HG03378 (cell line): ENCODE measurements at regions not wholly inside any gene's neighbourhood (a gene's known extent, or its start where the extent isn't known, plus 50 kb on each side); places are given as distances from the start of the nearest gene placed in this dataset.

Experiments used
- ATAC-seq: cut with Tn5 transposase; IDR thresholded peaks from one replicate; pipeline ENCODE4 v1.9.1; 2021; ENCODE audit warnings: mild to moderate bottlenecking, moderate library complexity; ENCODE audit not compliant: unreplicated experiment

DNA sequence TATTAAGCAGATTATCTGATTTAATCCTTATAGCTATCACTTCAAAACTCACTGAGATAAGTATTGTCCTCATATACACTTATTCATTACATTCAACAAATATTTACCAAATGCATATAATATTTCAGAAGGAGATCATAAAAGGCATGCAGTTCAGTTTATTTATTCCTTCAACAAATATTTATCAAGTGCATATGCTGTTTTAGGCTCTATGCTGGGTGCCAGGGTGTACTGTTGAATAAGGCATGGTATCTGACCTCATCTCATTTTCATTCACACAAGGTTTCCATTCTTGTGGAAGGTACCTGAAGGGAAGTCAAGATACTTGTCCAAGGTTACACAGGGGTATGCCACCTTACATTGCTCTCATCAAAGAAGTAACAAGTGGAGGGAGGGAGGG lies 213.0 kb downstream of the INSIG2 start:
- no peak for ATAC-seq

DNA sequence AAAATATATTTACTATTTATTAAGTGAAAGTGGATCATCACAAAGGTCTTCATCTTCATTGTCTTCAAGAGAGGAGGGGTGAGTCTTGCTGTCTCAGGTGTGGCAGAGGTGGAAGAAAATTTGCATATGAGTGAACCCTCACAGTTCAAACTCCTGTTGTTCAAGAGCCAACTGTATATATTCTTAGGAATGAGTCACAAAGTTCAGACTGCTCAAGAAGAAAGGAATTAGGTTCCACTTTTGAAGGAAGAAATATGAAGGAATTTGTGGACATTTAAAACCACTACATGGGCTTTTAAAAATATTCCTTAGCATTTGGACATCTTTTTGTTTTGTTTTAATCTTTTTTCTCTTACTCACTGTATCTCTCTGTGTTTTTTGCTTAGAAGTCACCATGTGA lies 212.6 kb downstream of the INSIG2 start:
- ATAC-seq, result no peak

DNA sequence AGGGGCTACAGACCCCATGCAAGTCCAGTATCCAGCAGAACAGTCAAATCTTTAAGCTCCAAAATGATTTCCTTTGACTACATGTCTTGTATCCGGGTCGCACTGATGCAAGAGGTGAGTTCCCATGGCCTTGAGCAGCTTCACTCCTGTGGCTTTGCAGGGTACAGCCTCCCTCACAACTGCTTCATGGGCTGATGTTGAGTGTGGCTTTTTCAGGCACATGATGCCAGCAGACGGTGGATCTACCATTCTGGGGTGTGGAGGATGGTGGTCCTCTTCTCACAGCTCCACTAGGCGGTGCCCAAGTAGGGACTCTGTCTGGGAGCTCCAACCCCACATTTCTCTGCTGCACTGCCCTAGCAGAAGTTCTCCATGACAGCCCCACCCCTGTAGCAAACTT lies 208.4 kb downstream of the INSIG2 start:
- no peak for ATAC-seq

GRCh38 chr2:118295592-118296390 lies 207.5 kb downstream of the INSIG2 start:
- ATAC-seq, result no peak

DNA sequence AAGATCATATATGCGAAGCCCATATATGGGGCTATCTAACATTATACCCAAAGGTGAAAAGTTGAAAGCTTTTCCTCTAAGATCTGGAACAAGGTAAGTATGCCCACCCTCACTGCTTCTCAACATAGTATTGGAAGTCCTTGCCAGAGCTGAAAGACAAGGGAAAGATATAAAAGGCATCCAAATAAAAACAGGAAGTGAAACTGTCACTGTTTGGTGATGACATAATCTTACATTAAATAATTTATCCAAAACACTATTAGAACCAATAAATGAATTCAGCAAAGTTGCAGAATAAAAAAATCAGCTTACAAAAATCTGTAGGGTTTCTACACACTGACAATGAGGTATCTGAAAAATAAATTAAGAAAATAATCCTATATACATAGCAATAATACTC lies 205.8 kb downstream of the INSIG2 start:
- peak; percentile 53 for ATAC-seq

DNA sequence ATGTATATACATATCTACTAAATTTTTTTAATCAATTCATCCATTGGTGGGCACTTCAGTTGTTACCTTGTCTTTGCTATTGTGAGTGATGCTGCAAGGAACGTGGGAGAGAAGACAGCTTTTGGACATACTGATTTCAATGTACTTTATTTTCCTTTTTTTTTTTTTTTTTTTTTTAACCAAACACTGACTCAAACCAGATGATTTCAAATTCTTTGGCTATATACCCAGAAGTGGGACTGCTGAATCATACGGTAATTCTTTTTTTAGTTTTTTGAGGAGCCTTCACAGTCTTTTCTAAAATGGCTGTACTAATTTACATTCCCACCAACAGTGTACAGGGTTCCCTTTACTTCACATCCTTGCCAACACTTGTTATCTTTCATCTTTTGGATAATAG lies 204.7 kb downstream of the INSIG2 start:
- no peak for ATAC-seq

DNA sequence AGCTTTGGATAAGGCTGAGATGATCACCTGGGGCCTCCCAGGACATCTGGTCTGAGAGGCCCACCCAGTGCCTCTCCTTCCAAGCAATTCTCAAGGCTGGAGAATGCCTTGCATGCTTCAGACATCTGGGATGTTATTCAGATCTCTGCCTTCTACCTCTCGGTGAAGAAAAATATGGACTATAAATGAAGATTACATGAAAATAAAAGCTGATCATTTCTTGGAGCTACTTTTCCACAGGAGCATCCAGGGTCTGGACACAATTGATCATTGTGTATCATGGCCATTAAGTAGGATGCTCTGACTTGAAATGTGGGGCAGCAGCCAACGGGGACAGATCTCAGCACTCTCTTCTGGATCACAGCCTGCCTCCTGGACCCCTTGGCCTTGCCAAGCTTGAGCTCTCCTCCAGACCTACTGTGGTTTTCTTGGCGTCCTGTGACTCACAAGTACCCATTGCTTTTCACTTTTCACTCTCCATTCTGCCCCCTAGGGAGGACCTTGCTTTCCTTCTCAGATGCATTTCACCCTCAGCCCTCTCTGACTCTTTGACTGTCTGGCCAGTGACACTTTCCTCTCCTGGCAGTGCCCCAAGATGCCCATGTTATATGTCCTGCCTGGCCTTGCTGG lies 203.1 kb downstream of the INSIG2 start:
- no peak for ATAC-seq

DNA sequence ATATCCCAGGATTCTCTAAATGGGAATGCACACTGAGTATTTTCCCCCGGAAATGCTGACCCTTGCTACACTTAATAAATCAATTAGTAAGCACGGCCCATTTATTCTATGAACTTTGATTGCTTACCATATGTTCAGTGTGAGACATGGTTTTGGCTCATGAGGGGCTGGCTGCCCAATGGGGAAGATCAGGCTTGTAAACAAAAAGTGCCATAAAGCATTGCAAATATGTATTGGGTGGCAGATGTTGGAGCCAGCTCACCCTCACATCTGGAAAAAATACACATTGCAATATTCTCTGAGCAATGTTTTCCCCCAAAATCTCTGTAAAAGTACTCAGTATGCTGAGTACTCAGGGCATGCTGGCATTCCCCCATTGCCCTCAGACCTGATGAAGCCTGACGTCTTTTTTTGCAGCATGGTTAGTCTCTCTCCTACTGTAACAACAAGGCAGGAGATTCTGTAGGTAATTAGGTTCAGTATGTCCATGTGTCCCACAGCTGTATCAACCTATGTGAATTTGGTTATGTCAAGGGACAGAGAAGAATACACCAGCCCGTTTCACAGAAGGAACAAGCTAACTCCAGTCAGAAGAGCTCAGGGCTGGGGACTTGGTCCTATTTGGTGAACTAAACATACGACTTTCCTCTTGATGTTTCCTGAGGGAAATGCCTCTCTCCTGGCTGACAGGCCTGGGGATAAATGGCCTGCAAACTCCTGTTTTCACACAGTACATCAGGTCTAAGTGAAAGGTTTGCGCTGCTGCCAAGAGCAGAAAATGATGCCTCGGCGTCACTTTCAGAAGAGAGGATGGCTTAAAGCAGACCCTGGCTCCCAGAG lies 202.4 kb downstream of the INSIG2 start:
- no peak for ATAC-seq

DNA sequence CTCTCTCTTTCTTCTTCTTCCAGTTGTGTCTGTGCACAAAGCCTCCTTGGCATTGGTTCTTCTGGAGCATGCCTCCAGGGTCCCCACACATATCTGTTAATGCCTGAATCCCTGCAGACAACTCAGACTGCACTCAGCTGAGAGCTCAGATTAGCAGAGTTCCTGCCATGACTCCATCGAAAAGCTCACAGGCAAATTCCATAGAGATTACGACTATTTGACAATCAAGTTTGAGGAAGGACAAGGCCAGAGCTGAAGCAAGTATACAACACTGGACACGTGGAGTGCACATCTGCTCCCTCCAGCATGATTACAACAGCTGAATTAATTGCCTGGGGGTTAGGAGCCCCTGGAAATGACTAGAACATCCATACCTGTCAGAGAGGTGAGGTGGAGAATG lies 190.7 kb downstream of the INSIG2 start:
- ATAC-seq, result no peak

DNA sequence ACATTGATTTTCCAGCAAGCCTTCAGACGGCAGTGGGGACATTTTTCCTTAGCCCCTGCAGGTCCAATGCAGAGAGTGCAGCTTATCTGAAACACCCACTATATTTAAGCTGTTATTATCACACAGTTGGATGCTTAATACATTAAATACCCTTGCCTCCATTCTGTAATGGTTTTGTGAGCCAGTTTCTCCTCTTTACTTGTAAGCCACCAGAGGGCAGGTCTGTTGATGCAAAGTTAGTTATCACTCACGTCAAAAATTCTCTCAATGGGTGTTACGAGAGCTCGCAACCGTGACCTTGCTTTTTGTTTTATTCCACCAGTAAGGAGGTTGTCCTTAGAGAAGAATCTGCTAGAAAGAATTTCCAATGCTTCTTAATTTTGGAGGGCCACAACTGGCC lies 189.8 kb downstream of the INSIG2 start:
- ATAC-seq, result no peak

- no peak for ATAC-seq
Measured at GRCh38 chr2:118274841-118275510, 186.7 kb downstream of the INSIG2 start.

- ATAC-seq, result no peak
Measured at GRCh38 chr2:118272391-118272790, 184.1 kb downstream of the INSIG2 start.

- no peak for ATAC-seq
Measured at GRCh38 chr2:118269408-118270051, 181.3 kb downstream of the INSIG2 start.

GRCh38 chr2:118268268-118268667 lies 180.0 kb downstream of the INSIG2 start:
- ATAC-seq, result no peak

GRCh38 chr2:118265873-118266455 lies 177.7 kb downstream of the INSIG2 start:
- no peak for ATAC-seq

GRCh38 chr2:118264232-118264990 lies 176.1 kb downstream of the INSIG2 start:
- no peak for ATAC-seq

DNA sequence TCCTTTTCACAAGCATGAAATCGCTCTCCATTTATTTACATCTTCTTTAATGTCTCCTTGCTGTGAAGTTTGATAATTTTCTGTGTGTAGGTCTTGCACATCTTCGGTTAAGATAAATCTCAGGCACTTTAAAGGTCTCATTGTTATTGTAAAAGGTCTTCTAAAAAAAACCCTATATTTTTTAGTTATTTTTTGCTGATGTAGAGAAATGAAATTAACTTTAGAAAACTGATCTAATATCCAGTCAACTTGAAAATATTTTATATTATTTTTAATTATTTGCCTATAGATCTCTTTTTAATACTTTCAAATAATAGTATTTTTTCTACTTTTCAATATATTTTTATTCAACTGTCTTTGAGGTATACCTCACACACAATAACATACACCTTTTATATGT lies 169.4 kb downstream of the INSIG2 start:
- ATAC-seq, result no peak

- ATAC-seq, result no peak
Measured at GRCh38 chr2:118255771-118256372, 167.6 kb downstream of the INSIG2 start.

DNA sequence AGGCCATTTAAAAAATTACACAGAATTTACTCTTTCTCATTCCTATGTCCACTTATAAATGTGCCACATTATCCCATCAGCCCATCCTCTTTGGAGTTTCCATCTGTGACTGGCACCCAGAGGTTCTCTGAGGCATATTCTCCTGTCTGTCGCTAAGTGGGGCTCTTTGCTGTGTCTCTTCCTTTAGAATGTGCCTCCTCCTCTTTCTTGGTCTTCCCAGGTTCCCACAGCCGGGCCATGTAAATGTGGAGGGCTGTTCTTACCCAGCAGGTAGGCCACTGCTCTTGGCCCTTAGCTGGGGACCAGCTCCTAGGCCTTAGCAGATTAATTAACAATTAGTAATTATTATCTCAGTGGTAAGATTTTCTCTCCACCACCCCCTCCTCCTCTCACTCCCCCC lies 167.0 kb downstream of the INSIG2 start:
- ATAC-seq, result no peak
